K562 (cell line): ENCODE measurements at regions not wholly inside any gene's neighbourhood (a gene's known extent, or its start where the extent isn't known, plus 50 kb on each side); places are given as distances from the start of the nearest gene placed in this dataset.

Experiments
- ATAC-seq: fragments of 200-7000 bp; cut with Tn5 transposase; 3 replicates; pipeline ENCODE4 v1.9.1; 2020; ENCODE audit warnings: moderate library complexity
- BruUV-seq: library from RNA; stranded (reverse); fragments of 400-500 nt; replicated peaks from 2 replicates; lab custom pipeline; 2021; lab: Mats Ljungman, UMichigan
- CTCF ChIA-PET: fragments of 300-600 bp; formaldehyde crosslinking; extraction: SDS; loops from one replicate; lab custom pipeline; 2021; ENCODE audit warnings: low intra/inter-chr PET ratio; lab: Yijun Ruan, JAX
- POLR2A ChIA-PET: fragments of 300-600, 350-650 bp; sonication (Branson Sonifier 250); formaldehyde crosslinking; extraction: SDS; loops from one replicate; lab custom pipeline; 2021; ENCODE audit warnings: antibody characterized with exemption, inconsistent platforms; lab: Yijun Ruan, JAX
- DNase-seq, 4 experiments: peaks; one replicate each; pipeline versions ENCODE4 v3.0.0 to v3.0.0-alpha.2; 2011 to 2018; ENCODE audit warnings: low spot score in 3 of 4, mixed read lengths in 3 of 4; ENCODE audit errors: extremely low read depth in 1 of 4
- FAIRE-seq: peaks from 2 replicates; lab custom pipeline; 2011; peaks lifted over from hg19 to GRCh38; lab: Jason Lieb, UNC
- H2AFZ ChIP-seq: 2 replicates; pipeline ENCODE4 v1.6.0; 2011; ENCODE audit warnings: low read depth, low read length, control low read depth, inconsistent platforms
- H3K27ac ChIP-seq: fragments of 200-600 bp; 3 replicates; pipeline ENCODE4 v1.8.0; 2011; ENCODE audit warnings: low read depth, mild to moderate bottlenecking, control low read depth, inconsistent platforms, low read length, moderate library complexity, mixed read lengths; ENCODE audit errors: extremely low read depth
- H3K27me3 ChIP-seq, 2 experiments: fragments of 300-600 bp in 1 of 2; 2 replicates in 1 of 2; 3 replicates in 1 of 2; pipeline versions ENCODE4 v1.6.0 to v1.8.0; 2011; ENCODE audit warnings: inconsistent platforms in 2 of 2, low read length in 2 of 2, mild to moderate bottlenecking in 1 of 2, mixed read lengths in 1 of 2, moderate library complexity in 1 of 2; ENCODE audit not compliant: control insufficient read depth in 2 of 2, insufficient read depth in 2 of 2
- H3K36me3 ChIP-seq: fragments of 300-600 bp; 3 replicates; pipeline ENCODE4 v1.8.0; 2011; ENCODE audit warnings: mild to moderate bottlenecking, low read length, inconsistent platforms; ENCODE audit not compliant: control insufficient read depth, insufficient read depth
- H3K4me1 ChIP-seq, 2 experiments: fragments of 200-600 bp in 1 of 2; replicated peaks in 1 of 2; 2 replicates in 1 of 2; 3 replicates in 1 of 2; pipeline versions ENCODE4 v1.5.1 to v1.8.0; 2011; ENCODE audit warnings: inconsistent platforms in 2 of 2, low read length in 2 of 2, mild to moderate bottlenecking in 1 of 2, mixed read lengths in 1 of 2, moderate library complexity in 1 of 2; ENCODE audit not compliant: control insufficient read depth in 2 of 2, insufficient read depth in 2 of 2
- H3K4me2 ChIP-seq: 2 replicates; pipeline ENCODE4 v1.6.1; 2011; ENCODE audit warnings: low read length, control low read depth, inconsistent platforms, mixed read lengths; ENCODE audit not compliant: insufficient read depth
- H3K4me3 ChIP-seq: fragments of 200-600 bp; sonication (generic), shearing (Covaris generic); 2 replicates; pipeline ENCODE4 v1.5.1; 2016; ENCODE audit warnings: control low read depth, inconsistent platforms
- H3K79me2 ChIP-seq: fragments of 200-600 bp; 3 replicates; pipeline ENCODE4 v1.8.0; 2011; ENCODE audit warnings: low read length, inconsistent platforms; ENCODE audit not compliant: control insufficient read depth, insufficient read depth
- H3K9ac ChIP-seq, 2 experiments: 2 replicates each; pipeline versions ENCODE4 v1.6.0 to v1.6.1; 2011; ENCODE audit warnings: low read depth in 2 of 2, low read length in 2 of 2, control low read depth in 1 of 2, inconsistent platforms in 1 of 2, mild to moderate bottlenecking in 1 of 2, mixed read lengths in 1 of 2; ENCODE audit not compliant: insufficient read depth in 1 of 2
- H3K9me1 ChIP-seq: one replicate; pipeline ENCODE4 v1.6.0; 2011; ENCODE audit warnings: inconsistent platforms, mild to moderate bottlenecking, low read length, moderate library complexity; ENCODE audit not compliant: control insufficient read depth, insufficient read depth
- H3K9me3 ChIP-seq: replicated peaks from 2 replicates; pipeline ENCODE4 v1.5.1; 2011; ENCODE audit warnings: low read depth, low read length, inconsistent platforms; ENCODE audit not compliant: control insufficient read depth, insufficient read depth
- H4K20me1 ChIP-seq: replicated peaks from 2 replicates; pipeline ENCODE4 v1.6.1; 2011; ENCODE audit warnings: low read length, inconsistent platforms, mixed read lengths; ENCODE audit not compliant: control insufficient read depth, insufficient read depth
- CBFB ChIP-seq: sonication (generic); formaldehyde crosslinking; IDR thresholded peaks from 2 replicates; pipeline ENCODE4 v1.4.0; 2020; ENCODE audit warnings: mild to moderate bottlenecking, missing genetic modification reagents
- CBX1 ChIP-seq: sonication (generic); IDR thresholded peaks from 2 replicates; pipeline ENCODE4 v1.6.1; 2016; ENCODE audit warnings: antibody characterized with exemption, low read depth, mild to moderate bottlenecking
- CCAR2 ChIP-seq: fragments of 200-400 bp; formaldehyde crosslinking; IDR thresholded peaks from 2 replicates; pipeline ENCODE4 v1.6.1; 2017; ENCODE audit warnings: mild to moderate bottlenecking, low read depth, low read length
- KLF6 ChIP-seq: fragments of 250-450 bp; sonication (Bioruptor Pico); IDR thresholded peaks from 2 replicates; pipeline ENCODE4 v1.4.0; 2020; ENCODE audit warnings: mild to moderate bottlenecking, moderate library complexity, borderline replicate concordance
- SMARCA4 ChIP-seq: fragments of 450-650 bp; IDR thresholded peaks from 2 replicates; pipeline ENCODE4 v1.6.1; 2016
- TFAM ChIP-seq: fragments of 250-450 bp; sonication (Bioruptor Pico); conservative IDR thresholded peaks from 2 replicates; pipeline ENCODE4 v1.5.0; 2021; ENCODE audit warnings: mild to moderate bottlenecking, moderate library complexity
- TOE1 ChIP-seq, 2 experiments: fragments of 450-650 bp in 1 of 2; sonication (generic) in 1 of 2; formaldehyde crosslinking in 1 of 2; IDR thresholded peaks; 2 replicates each; pipeline versions ENCODE4 v1.7.1 to v1.8.0; 2016 to 2022; ENCODE audit warnings: borderline replicate concordance in 2 of 2, mild to moderate bottlenecking in 2 of 2, antibody characterized with exemption in 1 of 2, inconsistent platforms in 1 of 2, low read depth in 1 of 2, missing genetic modification reagents in 1 of 2, moderate library complexity in 1 of 2
- WHSC1 ChIP-seq: IDR thresholded peaks from one replicate; pipeline ENCODE4 v1.6.1; 2012; ENCODE audit warnings: low read length, control low read depth, inconsistent platforms
- ZNF232 ChIP-seq: sonication (generic); formaldehyde crosslinking; IDR thresholded peaks from 2 replicates; pipeline ENCODE4 v1.8.0; 2022; ENCODE audit warnings: mild to moderate bottlenecking, missing genetic modification reagents
- ZNF561 ChIP-seq: fragments of 450-650 bp; formaldehyde crosslinking; conservative IDR thresholded peaks from 2 replicates; pipeline ENCODE4 v1.4.0; 2020; ENCODE audit warnings: mild to moderate bottlenecking, moderate library complexity
- ZNF589 ChIP-seq: fragments of 200-800 bp; sonication (Bioruptor generic); IDR thresholded peaks from 2 replicates; pipeline ENCODE4 v1.6.1; 2016; ENCODE audit warnings: low read depth, missing genetic modification characterization, missing compliant biosample characterization
- ZNF77 ChIP-seq: fragments of 250-450 bp; sonication (Bioruptor Pico); IDR thresholded peaks from 2 replicates; pipeline ENCODE4 v1.5.0; 2020
- WGBS: fragments of 100-300 bp; shearing (Covaris generic); methylation state at CpG from one replicate; pipeline ENCODE4 v1.1.6; 2016; ENCODE audit warnings: low coverage, mixed read lengths; ENCODE audit not compliant: insufficient coverage; ENCODE audit errors: missing lambda C conversion rate; 5-methylcytosine and 5-hydroxymethylcytosine counted together
- in situ Hi-C: fragments of 300-500 bp; cut with MboI; formaldehyde crosslinking; loops from 4 replicates; pipeline ENCODE4 v1.15.0; 2018; ENCODE audit warnings: inconsistent platforms, mixed read lengths
- intact Hi-C: fragments of 100-400 bp; cut with micrococcal nuclease; formaldehyde crosslinking; loops from 2 replicates; pipeline ENCODE4 v1.14.2; 2022
- TF ChIP-seq, protein P1 (sequence below): sonication (generic); formaldehyde crosslinking; IDR thresholded peaks from 2 replicates; pipeline ENCODE4 v1.8.1; 2022; ENCODE audit warnings: missing genetic modification reagents
- TF ChIP-seq, protein P2 (sequence below): sonication (generic); formaldehyde crosslinking; IDR thresholded peaks from 2 replicates; pipeline ENCODE4 v1.8.0; 2022; ENCODE audit warnings: missing genetic modification reagents, mild to moderate bottlenecking, borderline replicate concordance

GRCh38 chr15:72964542-72964941 lies 87.7 kb upstream of the NEO1 start:
- ChIA-PET CTCF (no interaction called here), POLR2A (no interaction called here)
- no peak for FAIRE-seq
- no peaks in the 10 kb centered on the region for H3K9me3 ChIP-seq
- no peak for ATAC-seq
- no peaks in the 10 kb centered on the region for H3K4me1 ChIP-seq
- no peak overlapping the region for H2AFZ ChIP-seq
- no peaks in the 10 kb centered on the region for H3K36me3 ChIP-seq
- no peak overlapping the region for H3K4me3 ChIP-seq
- H3K4me2 ChIP-seq = no peak overlapping the region
- no peaks in the 10 kb centered on the region for H3K9me1 ChIP-seq
- no peaks in the 10 kb centered on the region for H3K79me2 ChIP-seq
- no peak overlapping the region for H3K9ac ChIP-seq
- H4K20me1 ChIP-seq = no peaks in the 10 kb centered on the region
- H3K27me3 ChIP-seq = no peaks in the 10 kb centered on the region
- no peak for DNase-seq
- intact Hi-C loops = no loop called here
- TF ChIP-seq, protein P1, sequence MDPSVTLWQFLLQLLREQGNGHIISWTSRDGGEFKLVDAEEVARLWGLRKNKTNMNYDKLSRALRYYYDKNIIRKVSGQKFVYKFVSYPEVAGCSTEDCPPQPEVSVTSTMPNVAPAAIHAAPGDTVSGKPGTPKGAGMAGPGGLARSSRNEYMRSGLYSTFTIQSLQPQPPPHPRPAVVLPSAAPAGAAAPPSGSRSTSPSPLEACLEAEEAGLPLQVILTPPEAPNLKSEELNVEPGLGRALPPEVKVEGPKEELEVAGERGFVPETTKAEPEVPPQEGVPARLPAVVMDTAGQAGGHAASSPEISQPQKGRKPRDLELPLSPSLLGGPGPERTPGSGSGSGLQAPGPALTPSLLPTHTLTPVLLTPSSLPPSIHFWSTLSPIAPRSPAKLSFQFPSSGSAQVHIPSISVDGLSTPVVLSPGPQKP = no peak
- TF ChIP-seq, all 486 proteins: peak for 0
- in situ Hi-C loops = no loop called here
- no peak overlapping the region for H3K27ac ChIP-seq
- WGBS = 0% methylated on average over 1 of the region's 1 CpG
- BruUV-seq = no TSS peak

DNA sequence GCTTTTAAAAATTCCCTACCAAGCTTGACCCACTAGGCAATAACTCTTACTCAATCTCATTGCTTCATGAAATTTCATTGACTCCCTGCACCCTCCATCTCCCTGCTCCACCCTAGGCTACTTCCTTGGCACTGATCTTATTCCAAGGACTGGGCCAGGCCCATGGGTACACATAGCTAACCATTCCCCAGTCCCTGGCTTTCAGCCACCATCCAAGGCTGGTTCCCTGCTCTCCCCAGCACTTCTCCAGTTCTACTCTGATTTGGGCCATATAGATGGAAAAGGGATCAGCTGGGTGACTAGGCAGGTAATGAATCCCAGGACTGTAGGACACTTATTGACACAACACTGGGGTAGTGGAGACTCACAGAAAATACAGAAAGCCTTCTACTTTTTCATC lies 88.1 kb upstream of the NEO1 start:
- in situ Hi-C loops (no loop called here), intact Hi-C loops (no loop called here)
- H3K9me3 ChIP-seq = no peaks in the 10 kb centered on the region
- no peak for ATAC-seq
- no peak overlapping the region for H2AFZ ChIP-seq
- no peak overlapping the region for H3K4me3 ChIP-seq
- TF ChIP-seq ZNF561 = no peak
- TF ChIP-seq, protein P2, sequence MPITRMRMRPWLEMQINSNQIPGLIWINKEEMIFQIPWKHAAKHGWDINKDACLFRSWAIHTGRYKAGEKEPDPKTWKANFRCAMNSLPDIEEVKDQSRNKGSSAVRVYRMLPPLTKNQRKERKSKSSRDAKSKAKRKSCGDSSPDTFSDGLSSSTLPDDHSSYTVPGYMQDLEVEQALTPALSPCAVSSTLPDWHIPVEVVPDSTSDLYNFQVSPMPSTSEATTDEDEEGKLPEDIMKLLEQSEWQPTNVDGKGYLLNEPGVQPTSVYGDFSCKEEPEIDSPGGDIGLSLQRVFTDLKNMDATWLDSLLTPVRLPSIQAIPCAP (CRISPR knock-in tag) = no peak
- no peak for TF ChIP-seq CBFB (CRISPR knock-in tag)
- no peak for TF ChIP-seq WHSC1
- TF ChIP-seq TOE1 (IDR thresholded peaks at IDR 0.05; ENCODE audit: borderline replicate concordance) = no peak
- TF ChIP-seq TOE1 (CRISPR knock-in tag; IDR thresholded peaks at IDR 0.05; ENCODE audit: borderline replicate concordance, low read depth) = no peak
- no peak for TF ChIP-seq KLF6
- no peak for TF ChIP-seq CCAR2
- TF ChIP-seq ZNF589 = no peak
- TF ChIP-seq ZNF232 (CRISPR knock-in tag) = no peak
- TF ChIP-seq SMARCA4 = no peak
- TF ChIP-seq TFAM (CRISPR knock-in tag) = no peak
- no peak for TF ChIP-seq ZNF77
- no peak for TF ChIP-seq CBX1
- TF ChIP-seq, all 486 proteins: peak for 0
- no peak for DNase-seq
- BruUV-seq = no TSS peak
- no peaks in the 10 kb centered on the region for H3K9me1 ChIP-seq
- H3K27me3 ChIP-seq = no peaks in the 10 kb centered on the region
- H3K36me3 ChIP-seq = no peaks in the 10 kb centered on the region
- no peaks in the 10 kb centered on the region for H3K4me1 ChIP-seq
- H3K9ac ChIP-seq = no peak overlapping the region
- POLR2A ChIA-PET = interaction anchor here (0.6 kb wide), 1 partner anchor 21 kb away, joined by 3 read pairs; no protein-coding TSS in a partner anchor
- no peak overlapping the region for H3K27ac ChIP-seq
- no peaks in the 10 kb centered on the region for H3K79me2 ChIP-seq
- H3K4me2 ChIP-seq = no peak overlapping the region
- no peak for FAIRE-seq
- H4K20me1 ChIP-seq = no peaks in the 10 kb centered on the region
- CTCF ChIA-PET = no interaction called here
